ENCODE measurements at regions not wholly inside any gene's neighbourhood (a gene's known extent, or its start where the extent isn't known, plus 50 kb on each side); places are given as distances from the start of the nearest gene placed in this dataset.

- H3K27me3 Mint-ChIP-seq (ENCODE audit: unreplicated experiment): peaks cover 3% of the 10 kb centered on the region
- no peak overlapping the region for H3K4me3 Mint-ChIP-seq (ENCODE audit: unreplicated experiment)
- H3K36me3 Mint-ChIP-seq (ENCODE audit: unreplicated experiment): no peaks in the 10 kb centered on the region
- no peak for TF ChIP-seq CTCF (IDR thresholded peaks at IDR 0.05; ENCODE audit: partially characterized antibody, unreplicated experiment)
- peak overlapping the region; percentile 85 for H3K27ac Mint-ChIP-seq (ENCODE audit: unreplicated experiment)
- DNase-seq: no peak
- H3K4me1 Mint-ChIP-seq (ENCODE audit: low read depth, unreplicated experiment): peaks cover 37% of the 10 kb centered on the region
- peaks cover 4% of the 10 kb centered on the region for H3K9me3 Mint-ChIP-seq (ENCODE audit: unreplicated experiment)
These were observed 1484.8 kb downstream of the EFNB2 start for GRCh38 chr13:105050686-105051085.

GRCh38 chr13:105048677-105049076 lies 1486.8 kb downstream of the EFNB2 start:
- Mint-ChIP-seq H3K9me3 (ENCODE audit: unreplicated experiment) (peaks cover 4% of the 10 kb centered on the region), H3K27ac (ENCODE audit: unreplicated experiment) (peak overlapping the region; percentile 97), H3K4me1 (ENCODE audit: low read depth, unreplicated experiment) (peaks cover 34% of the 10 kb centered on the region), H3K36me3 (ENCODE audit: unreplicated experiment) (peaks cover 2% of the 10 kb centered on the region), H3K27me3 (ENCODE audit: unreplicated experiment) (peaks cover 3% of the 10 kb centered on the region), H3K4me3 (ENCODE audit: unreplicated experiment) (peak overlapping the region; percentile 77)
- TF ChIP-seq CTCF (IDR thresholded peaks at IDR 0.05; ENCODE audit: partially characterized antibody, unreplicated experiment): no peak
- DNase-seq: peak; percentile 51

DNA sequence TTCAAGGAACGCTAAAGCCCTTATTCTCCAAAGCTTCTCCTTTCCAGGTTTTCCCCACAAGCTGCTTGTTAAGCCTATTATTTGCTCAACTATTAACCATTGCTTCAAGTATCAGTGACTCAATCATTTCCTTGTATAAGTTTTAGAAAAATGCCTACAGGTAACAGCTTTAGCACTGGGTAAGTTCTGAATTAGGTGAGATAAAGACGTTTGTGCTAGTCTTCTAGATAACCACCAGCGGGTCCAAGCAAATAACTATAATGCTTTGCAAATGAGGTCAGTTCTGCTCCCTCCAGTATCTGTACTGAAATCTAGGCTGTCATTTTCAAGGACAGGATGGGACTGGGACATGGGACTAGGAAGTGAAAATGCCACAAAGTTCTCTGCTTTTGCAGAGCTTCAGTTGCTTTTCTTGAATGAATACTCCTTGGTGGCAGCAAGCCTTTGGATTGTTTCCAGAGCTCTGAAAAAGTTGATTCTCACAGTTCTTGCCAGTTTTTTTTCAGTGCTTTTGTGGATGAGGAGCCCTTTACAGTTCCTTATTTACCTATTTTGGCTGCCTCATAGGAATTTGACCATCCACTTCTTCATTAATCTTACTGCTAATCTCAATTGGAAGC lies 1487.7 kb downstream of the EFNB2 start:
- Mint-ChIP-seq H3K27ac (ENCODE audit: unreplicated experiment) (peak overlapping the region; percentile 7), H3K9me3 (ENCODE audit: unreplicated experiment) (peaks cover 8% of the 10 kb centered on the region), H3K36me3 (ENCODE audit: unreplicated experiment) (peaks cover 11% of the 10 kb centered on the region), H3K4me1 (ENCODE audit: low read depth, unreplicated experiment) (peaks cover 34% of the 10 kb centered on the region), H3K27me3 (ENCODE audit: unreplicated experiment) (peaks cover 3% of the 10 kb centered on the region), H3K4me3 (ENCODE audit: unreplicated experiment) (no peak overlapping the region)
- no peak for DNase-seq
- TF ChIP-seq CTCF (IDR thresholded peaks at IDR 0.05; ENCODE audit: partially characterized antibody, unreplicated experiment): no peak

- no peak overlapping the region for H3K4me3 Mint-ChIP-seq (ENCODE audit: unreplicated experiment)
- peaks cover 2% of the 10 kb centered on the region for H3K9me3 Mint-ChIP-seq (ENCODE audit: unreplicated experiment)
- H3K36me3 Mint-ChIP-seq (ENCODE audit: unreplicated experiment): peaks cover 14% of the 10 kb centered on the region
- H3K27ac Mint-ChIP-seq (ENCODE audit: unreplicated experiment): no peak overlapping the region
- H3K27me3 Mint-ChIP-seq (ENCODE audit: unreplicated experiment): no peaks in the 10 kb centered on the region
- no peaks in the 10 kb centered on the region for H3K4me1 Mint-ChIP-seq (ENCODE audit: low read depth, unreplicated experiment)
- TF ChIP-seq CTCF (IDR thresholded peaks at IDR 0.05; ENCODE audit: partially characterized antibody, unreplicated experiment): no peak
- no peak for DNase-seq
These were observed 1498.4 kb downstream of the EFNB2 start for GRCh38 chr13:105037110-105037509.

GRCh38 chr13:105035092-105035491 lies 1500.4 kb downstream of the EFNB2 start:
- Mint-ChIP-seq H3K36me3 (ENCODE audit: unreplicated experiment) (no peaks in the 10 kb centered on the region), H3K4me1 (ENCODE audit: low read depth, unreplicated experiment) (no peaks in the 10 kb centered on the region), H3K4me3 (ENCODE audit: unreplicated experiment) (no peak overlapping the region), H3K27ac (ENCODE audit: unreplicated experiment) (no peak overlapping the region), H3K27me3 (ENCODE audit: unreplicated experiment) (no peaks in the 10 kb centered on the region), H3K9me3 (ENCODE audit: unreplicated experiment) (no peaks in the 10 kb centered on the region)
- DNase-seq: no peak
- TF ChIP-seq CTCF (IDR thresholded peaks at IDR 0.05; ENCODE audit: partially characterized antibody, unreplicated experiment): no peak
